ENCODE measurements at regions not wholly inside any gene's neighbourhood (a gene's known extent, or its start where the extent isn't known, plus 50 kb on each side); places are given as distances from the start of the nearest gene placed in this dataset.

GRCh38 chr14:25759256-25759655, 709.3 kb upstream of the STXBP6 start:
- no peak for TF ChIP-seq CTCF (IDR thresholded peaks at IDR 0.05)
- no peak for TF ChIP-seq POLR2A (IDR thresholded peaks at IDR 0.05; ENCODE audit: low read length)
- TF ChIP-seq HEYL (CRISPR knock-in tag; IDR thresholded peaks at IDR 0.05) = no peak
- no peak for TF ChIP-seq NFE2L2 (conservative IDR thresholded peaks at IDR 0.05; ENCODE audit: low read length)
- TF ChIP-seq JUNB (IDR thresholded peaks at IDR 0.05) = no peak
- TF ChIP-seq FOSL2 (IDR thresholded peaks at IDR 0.05) = no peak
- TF ChIP-seq FOSL2 (CRISPR knock-in tag; IDR thresholded peaks at IDR 0.05) = no peak
- TF ChIP-seq BHLHE40 (IDR thresholded peaks at IDR 0.05; ENCODE audit: low read depth, low read length) = no peak
- TF ChIP-seq PHF8 (IDR thresholded peaks at IDR 0.05; ENCODE audit: borderline replicate concordance, low read depth) = no peak
- TF ChIP-seq EP300 (IDR thresholded peaks at IDR 0.05) = no peak
- TF ChIP-seq JUN (IDR thresholded peaks at IDR 0.05) = no peak

All from A549 (cell line).